HUDEP-2 (cell line): ENCODE measurements at regions not wholly inside any gene's neighbourhood (a gene's known extent, or its start where the extent isn't known, plus 50 kb on each side); places are given as distances from the start of the nearest gene placed in this dataset.
"Not testable (repeated sequence)": the region's sequence is repeated elsewhere in the genome, so short reads cannot be mapped to it uniquely, and the experiment has no call there.

ENCODE experiments used
- DNase-seq, 76 experiments: peaks; one replicate each; lab custom pipeline; 2025; ENCODE audit not compliant: unreplicated experiment in 76 of 76; lab: John Stamatoyannopoulos, UW

GRCh38 chr2:100702438-100703109 is 117.4 kb upstream of the NPAS2 start:
- DNase-seq, result no peak

- DNase-seq, result no peak
Measured at GRCh38 chr2:100703213-100703612, 116.7 kb upstream of the NPAS2 start.

- DNase-seq, result no peak
Measured at GRCh38 chr2:100703739-100704138, 116.2 kb upstream of the NPAS2 start.

- DNase-seq, result no peak
Measured at GRCh38 chr2:100704156-100704555, 115.8 kb upstream of the NPAS2 start.

GRCh38 chr2:100704711-100705110 is 115.2 kb upstream of the NPAS2 start:
- no peak for DNase-seq

GRCh38 chr2:100707016-100707947 is 112.7 kb upstream of the NPAS2 start:
- DNase-seq, result no peak

- no peak for DNase-seq
Measured at GRCh38 chr2:100708333-100708732, 111.6 kb upstream of the NPAS2 start.

- no peak for DNase-seq
Measured at GRCh38 chr2:100713106-100713505, 106.8 kb upstream of the NPAS2 start.

- DNase-seq, result not testable (repeated sequence)
Measured at GRCh38 chr2:100714396-100715010, 105.4 kb upstream of the NPAS2 start.

- DNase-seq, result not testable (repeated sequence)
Measured at GRCh38 chr2:100715861-100716260, 104.1 kb upstream of the NPAS2 start.

GRCh38 chr2:100716581-100716980 is 103.4 kb upstream of the NPAS2 start:
- no peak for DNase-seq

GRCh38 chr2:100718065-100718629 is 101.8 kb upstream of the NPAS2 start:
- DNase-seq, result no peak

- DNase-seq, result no peak
Measured at GRCh38 chr2:100720445-100720844, 99.5 kb upstream of the NPAS2 start.

- no peak for DNase-seq
Measured at GRCh38 chr2:100721693-100722092, 98.2 kb upstream of the NPAS2 start.

GRCh38 chr2:100722125-100722524 is 97.8 kb upstream of the NPAS2 start:
- no peak for DNase-seq

- DNase-seq, result no peak
Measured at GRCh38 chr2:100726866-100727265, 93.1 kb upstream of the NPAS2 start.

- DNase-seq, result peak in 33 of 76 experiments; percentile 1 to 49 (median 17)
Measured at GRCh38 chr2:100730290-100730868, 89.6 kb upstream of the NPAS2 start.

GRCh38 chr2:100731535-100731981 is 88.4 kb upstream of the NPAS2 start:
- no peak for DNase-seq

- DNase-seq, result no peak
Measured at GRCh38 chr2:100733391-100734187, 86.3 kb upstream of the NPAS2 start.
